GM18858 (cell line): ENCODE measurements at regions not wholly inside any gene's neighbourhood (a gene's known extent, or its start where the extent isn't known, plus 50 kb on each side); places are given as distances from the start of the nearest gene placed in this dataset.

Source experiments
- ATAC-seq: cut with Tn5 transposase; IDR thresholded peaks from one replicate; pipeline ENCODE4 v1.9.1; 2021; ENCODE audit not compliant: unreplicated experiment

DNA sequence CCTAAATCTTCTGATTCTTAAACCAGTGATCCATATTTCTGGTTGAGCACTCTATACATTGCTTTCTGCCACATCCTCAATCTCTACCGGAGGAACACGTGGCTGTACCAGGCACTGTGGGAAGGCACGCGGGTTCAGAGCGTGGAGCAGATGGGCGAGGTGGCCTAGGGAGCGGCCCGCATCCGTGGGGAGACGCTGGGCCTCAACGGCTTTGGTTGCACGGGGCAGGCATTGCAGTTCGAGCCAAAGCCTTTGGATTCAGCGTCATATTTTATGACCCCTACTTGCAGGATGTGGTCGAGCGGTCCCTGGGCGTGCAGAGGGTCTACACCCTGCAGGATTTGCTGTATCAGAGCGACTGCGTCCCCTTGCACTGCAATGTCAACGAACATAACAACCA lies 197.2 kb upstream of the RGMB start:
- no peak for ATAC-seq

DNA sequence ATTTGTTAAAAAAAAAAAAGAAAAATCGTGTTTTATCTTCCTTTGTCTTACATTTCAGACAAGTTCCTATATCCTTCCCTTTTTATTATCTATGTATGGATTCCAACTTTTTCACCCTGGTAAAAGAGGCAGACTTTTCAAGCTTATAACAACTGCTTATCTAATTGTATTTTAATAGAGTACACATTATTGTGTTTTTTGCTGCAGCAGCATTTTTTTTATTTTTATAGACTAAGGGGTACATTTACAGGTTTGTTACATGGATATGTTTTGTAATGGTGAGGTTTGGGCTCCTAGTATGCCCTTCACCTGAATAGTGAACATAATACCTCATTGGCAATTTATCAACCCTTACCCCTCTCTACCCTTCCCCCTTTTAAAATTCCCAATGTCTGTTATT lies 195.0 kb upstream of the RGMB start:
- ATAC-seq = no peak

- ATAC-seq = no peak
These were observed 192.1 kb upstream of the RGMB start for GRCh38 chr5:98581112-98581997.

DNA sequence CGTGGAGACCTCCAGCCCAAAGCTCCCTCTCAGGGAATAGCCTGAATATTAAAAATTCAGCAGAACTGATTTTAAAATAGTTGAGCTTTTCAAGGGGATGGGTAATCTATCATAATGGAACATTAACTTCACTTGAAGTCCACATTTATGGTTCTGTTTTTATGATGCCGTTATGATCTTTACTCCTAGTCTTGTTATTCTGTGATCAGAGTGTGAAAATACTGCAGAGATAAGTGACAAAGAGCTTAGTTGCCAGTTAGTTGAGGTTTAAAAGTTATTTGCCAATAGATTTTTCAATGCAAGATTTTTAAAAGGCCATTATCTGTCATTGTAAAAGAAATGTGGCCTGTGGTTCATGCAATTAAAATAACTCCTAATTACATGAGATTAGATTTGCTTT lies 189.9 kb upstream of the RGMB start:
- no peak for ATAC-seq

DNA sequence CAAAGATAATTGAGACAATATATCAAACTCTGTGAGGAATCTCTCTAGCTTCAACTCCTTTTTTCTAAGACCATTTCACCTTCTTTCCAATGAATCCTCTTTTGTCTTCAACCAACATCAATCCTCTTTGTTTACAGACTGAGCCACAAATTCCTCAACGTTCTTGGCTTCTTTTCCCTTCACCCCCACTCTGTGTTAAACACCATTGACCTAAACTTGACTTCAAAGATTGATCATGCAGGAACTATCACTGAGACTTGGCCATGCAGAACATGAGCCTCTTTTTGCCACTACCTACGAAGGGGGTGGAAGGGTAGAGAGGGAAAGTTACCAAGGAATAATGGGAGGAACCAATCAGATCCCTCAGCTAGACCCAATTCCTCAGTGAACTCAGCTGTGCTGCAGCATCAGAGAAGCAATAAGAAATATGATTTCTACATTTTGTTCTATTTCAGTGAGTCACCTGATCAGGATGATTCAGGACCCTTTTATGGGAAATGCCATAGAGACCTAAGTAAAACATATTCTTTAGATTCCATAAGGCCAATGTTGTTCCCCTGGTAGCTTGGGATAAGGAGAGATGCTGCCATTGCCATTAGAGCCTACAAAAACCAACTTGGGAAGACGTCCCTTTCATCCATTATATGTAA lies 187.7 kb upstream of the RGMB start:
- ATAC-seq = no peak

DNA sequence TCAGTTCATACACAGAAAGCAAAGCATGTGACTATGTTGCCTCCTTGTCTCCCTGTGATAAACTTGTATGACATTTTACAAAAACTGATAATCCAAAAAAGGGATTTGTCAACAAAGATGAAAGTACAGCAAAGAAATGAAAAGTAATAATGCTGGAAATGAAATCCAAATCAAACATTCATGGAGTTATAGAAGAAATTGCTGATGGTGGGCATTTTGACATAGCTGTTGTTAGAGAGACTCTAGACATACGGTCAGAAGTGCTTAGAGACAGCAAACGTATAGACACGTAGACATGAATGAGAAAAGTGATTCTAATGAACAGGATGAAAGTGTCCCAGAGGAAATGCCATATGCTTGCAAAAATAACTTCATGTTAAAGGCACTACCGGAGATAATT lies 186.9 kb upstream of the RGMB start:
- no peak for ATAC-seq

- ATAC-seq = no peak
These were observed 186.3 kb upstream of the RGMB start for GRCh38 chr5:98587166-98587565.

DNA sequence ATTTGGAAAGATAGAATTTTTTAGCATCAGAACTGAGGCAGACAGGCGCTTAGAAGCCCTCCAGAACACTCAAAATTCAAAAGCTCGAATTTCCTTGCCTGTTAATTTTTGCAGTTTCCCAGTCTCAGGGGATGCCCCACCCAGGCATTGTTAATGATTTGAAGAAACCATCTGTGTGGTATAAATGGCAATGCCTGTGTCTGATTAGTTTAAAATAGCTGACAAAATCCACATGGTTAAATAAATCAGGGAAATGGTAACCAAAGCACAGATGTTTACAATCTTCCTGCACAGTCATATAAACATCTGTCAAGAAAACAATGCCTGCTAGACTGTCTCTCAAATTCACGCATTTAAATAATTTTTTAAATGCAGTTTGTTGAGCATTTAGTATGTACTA lies 185.2 kb upstream of the RGMB start:
- no peak for ATAC-seq

- ATAC-seq = no peak
These were observed 180.0 kb upstream of the RGMB start for GRCh38 chr5:98593418-98593817.

GRCh38 chr5:98594098-98594497 lies 179.4 kb upstream of the RGMB start:
- no peak for ATAC-seq

DNA sequence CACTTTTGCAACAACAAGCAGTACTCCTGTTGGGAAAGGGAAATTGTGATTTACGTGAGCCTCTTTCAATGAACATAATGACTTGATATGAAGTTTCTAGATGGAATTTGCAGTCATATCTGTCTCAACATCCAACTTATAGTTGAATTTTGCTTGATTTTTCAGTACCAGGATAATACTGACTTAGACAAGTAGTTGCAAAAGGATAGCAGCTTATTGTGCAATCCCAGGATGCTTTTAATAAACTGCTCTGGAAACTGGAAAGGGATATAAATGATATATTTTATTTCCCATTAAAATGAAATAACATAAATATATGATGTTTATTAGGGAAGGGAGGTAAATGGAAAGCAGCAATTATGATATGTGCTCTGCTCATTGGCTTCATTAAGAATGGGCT lies 174.4 kb upstream of the RGMB start:
- no peak for ATAC-seq

DNA sequence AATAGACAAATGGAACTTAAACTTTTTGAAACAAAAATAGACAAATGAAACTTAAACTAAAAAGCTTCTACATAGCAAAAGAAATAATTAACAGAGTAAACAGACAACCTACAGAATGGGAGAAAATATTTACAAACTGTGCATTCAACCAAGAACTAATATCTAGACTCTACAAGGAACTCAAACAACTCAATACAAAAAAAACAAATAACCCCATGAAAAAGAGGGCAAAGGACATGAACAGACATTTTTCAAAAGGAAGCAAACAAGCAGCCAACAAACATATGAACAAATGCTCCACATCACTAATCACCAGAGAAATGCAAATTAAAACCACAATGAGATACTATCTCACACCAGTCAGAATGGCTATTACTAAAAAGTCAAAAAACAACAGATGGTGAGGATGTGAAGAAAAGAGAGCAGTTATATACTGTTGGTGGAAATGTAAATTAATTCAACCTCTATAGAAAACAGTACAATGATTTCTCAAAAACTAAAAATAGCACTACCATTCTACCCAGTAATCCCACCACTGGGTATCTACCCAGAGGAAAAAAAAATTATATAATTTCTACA lies 170.8 kb upstream of the RGMB start:
- peak; percentile 57 for ATAC-seq

DNA sequence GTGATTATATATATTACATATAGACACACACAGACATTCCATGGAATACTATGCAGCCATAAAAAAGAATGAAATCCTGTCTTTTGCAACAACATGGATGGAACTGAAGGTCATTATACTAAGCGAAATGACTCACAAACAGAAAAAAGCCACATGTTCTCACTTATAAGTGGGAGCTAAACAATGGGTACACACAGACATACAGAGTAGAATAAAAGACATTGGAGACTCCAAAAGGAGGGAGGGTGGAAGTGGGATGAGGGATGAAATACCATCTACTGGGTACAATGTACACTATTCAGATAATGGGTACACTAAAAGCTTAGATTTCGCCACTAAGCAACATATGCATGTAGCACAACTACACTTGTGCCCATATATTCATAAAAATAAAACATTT lies 170.0 kb upstream of the RGMB start:
- ATAC-seq = no peak

- ATAC-seq = no peak
These were observed 169.2 kb upstream of the RGMB start for GRCh38 chr5:98604301-98604700.

GRCh38 chr5:98604721-98605425 lies 168.6 kb upstream of the RGMB start:
- no peak for ATAC-seq

- ATAC-seq = no peak
These were observed 168.0 kb upstream of the RGMB start for GRCh38 chr5:98605426-98605825.

- ATAC-seq = no peak
These were observed 166.5 kb upstream of the RGMB start for GRCh38 chr5:98606961-98607360.

- no peak for ATAC-seq
These were observed 165.4 kb upstream of the RGMB start for GRCh38 chr5:98608052-98608451.

GRCh38 chr5:98614341-98614740 lies 159.1 kb upstream of the RGMB start:
- ATAC-seq = no peak

GRCh38 chr5:98621821-98622220 lies 151.6 kb upstream of the RGMB start:
- no peak for ATAC-seq

DNA sequence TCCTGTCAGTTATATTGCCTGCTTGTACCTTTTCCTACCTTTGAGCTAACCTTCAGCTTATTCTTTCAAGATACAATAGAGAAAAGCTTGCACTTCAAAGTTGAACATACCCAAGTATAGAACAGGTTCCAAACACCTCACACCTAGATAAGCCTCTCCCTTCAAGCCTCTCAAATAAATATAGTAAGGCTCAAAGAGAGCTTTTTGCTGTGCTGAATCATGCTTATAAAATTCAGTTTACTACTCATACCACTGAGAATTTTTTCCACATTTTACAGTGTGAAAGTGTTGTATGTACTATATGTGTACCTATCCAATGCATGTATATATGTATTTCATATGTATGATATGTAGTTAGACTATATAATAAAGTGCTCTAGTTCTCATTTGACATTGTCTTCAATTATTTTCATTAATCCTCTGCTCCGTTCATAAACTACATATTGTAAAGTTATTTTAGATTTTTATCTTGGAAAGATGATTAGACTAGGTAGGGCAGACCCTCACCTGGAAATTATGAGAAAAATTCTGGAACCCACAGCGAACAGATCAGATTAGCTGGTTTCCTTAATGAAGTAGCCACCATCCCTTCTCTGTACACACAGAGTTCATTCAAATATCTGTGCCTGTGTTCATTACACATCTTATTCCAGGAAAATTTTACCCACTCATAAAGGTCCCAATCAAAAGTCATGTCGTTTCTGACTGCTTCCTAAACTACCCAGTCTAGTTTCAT lies 149.2 kb upstream of the RGMB start:
- ATAC-seq = no peak
